ENCODE measurements at regions not wholly inside any gene's neighbourhood (a gene's known extent, or its start where the extent isn't known, plus 50 kb on each side); places are given as distances from the start of the nearest gene placed in this dataset.

DNA sequence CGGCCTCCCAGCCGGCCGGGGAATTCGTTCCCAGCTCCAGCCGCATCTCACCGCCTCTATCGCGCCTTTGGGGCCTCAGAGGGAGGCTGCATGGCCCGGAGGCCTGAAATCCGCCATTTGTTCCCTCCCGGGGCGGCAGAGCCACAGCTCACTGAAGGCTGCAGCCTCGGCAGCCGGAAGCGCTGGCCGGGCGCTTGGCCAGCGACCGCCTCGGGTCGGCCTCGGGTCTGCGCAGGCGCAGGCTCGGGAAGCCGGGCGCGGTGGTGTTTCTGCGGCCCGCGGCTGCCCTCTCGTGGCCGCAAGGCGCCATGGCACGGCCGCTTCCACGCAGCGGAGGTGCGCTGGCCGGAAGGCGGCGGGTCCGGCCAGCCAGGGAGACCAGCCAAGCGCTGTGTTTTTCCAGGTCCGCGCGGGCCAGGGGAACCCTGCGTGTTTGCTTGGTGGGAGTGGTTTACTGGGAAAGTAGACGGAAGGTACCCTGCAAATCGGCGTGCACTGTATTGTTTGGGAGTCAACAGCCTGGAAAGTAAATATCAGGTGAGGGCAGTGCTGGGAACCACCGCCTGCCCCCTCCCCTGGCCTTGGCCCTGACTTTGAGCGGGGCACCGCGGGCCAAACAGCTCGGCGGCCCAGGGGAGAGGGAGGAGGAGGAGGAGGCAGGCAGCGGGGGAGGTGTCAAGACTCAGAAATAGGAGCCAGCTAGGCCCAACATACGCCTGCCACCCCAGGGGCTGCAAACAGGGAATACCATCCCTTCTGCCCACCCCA, 52.7 kb upstream of the CD34 start:
- H3K9me3 ChIP-seq: no peaks in the 10 kb centered on the region
- peak overlapping the region; percentile 93 to 99 (median 97) for H3K27ac ChIP-seq
- peak overlapping the region in 1 of 2 donors; percentile 10 for H3K4me3 ChIP-seq
- peak; percentile 92 for ATAC-seq
- peaks cover 39% of the 10 kb centered on the region for H3K4me1 ChIP-seq
- DNase-seq: peak; percentile 96 to 98 (median 97)
- WGBS, 2 donors: 1 to 6% methylated on average over 8 to 59 of the region's 59 CpGs
- no peaks in the 10 kb centered on the region for H3K36me3 ChIP-seq (replicated peaks in 1 of 2; ENCODE audit: insufficient read depth in 1 of 2, low read depth in 2 of 2)
- intact Hi-C loops (cut with DNase I): no loop called here
- no peaks in the 10 kb centered on the region for H3K27me3 ChIP-seq
- TF ChIP-seq CTCF (IDR thresholded peaks at IDR 0.05): peak; percentile 98 to 100 (median 99)
- TF ChIP-seq POLR2A (IDR thresholded peaks at IDR 0.05): peak; percentile 95 to 97 (median 97)

DNA sequence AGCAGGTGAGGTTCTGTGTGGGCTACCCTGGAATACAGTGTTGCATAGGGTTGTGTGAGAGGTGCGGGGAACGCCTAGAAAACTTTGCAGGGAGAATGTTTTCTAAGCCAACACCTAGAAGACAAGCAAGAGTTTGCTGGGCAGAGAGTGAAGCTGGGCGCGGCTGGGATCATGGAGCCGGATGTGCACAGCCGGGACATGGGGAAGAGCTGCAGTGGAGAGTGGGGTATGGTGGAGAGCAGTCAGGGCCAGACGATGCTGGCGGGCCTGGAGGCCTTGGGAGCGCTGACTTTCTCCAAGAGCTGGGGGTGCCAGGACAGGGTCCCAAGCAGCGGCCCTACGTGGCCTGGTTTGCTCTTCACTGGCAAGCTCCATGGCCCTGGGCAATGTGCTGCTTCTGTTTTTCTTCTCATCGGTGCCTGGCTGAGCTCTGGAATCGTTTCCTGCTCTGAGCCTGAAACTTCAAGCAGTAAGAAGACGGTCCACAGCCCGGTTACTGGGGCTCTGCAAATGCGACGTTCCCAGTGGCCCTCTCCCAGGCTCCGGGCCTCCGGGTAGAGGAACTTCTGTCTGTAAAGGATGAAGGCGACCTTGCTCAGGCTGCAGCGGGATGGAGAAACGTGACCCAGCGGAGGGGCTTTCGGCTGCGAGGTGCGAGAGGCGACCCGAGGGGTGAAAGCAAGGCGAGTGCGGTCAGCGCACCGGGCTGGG, 51.9 kb upstream of the CD34 start:
- peak; percentile 8 for ATAC-seq
- no peaks in the 10 kb centered on the region for H3K36me3 ChIP-seq (replicated peaks in 1 of 2; ENCODE audit: insufficient read depth in 1 of 2, low read depth in 2 of 2)
- peak in 3 of 4 donors; percentile 56 to 60 (median 57) for DNase-seq
- TF ChIP-seq CTCF (IDR thresholded peaks at IDR 0.05): no peak
- TF ChIP-seq POLR2A (IDR thresholded peaks at IDR 0.05): no peak
- H3K27ac ChIP-seq: peak overlapping the region; percentile 93 to 99 (median 97)
- 28 to 46% methylated on average over 16 to 32 of the region's 32 CpGs for WGBS, 2 donors
- peaks cover 43% of the 10 kb centered on the region for H3K4me1 ChIP-seq
- intact Hi-C loops (cut with DNase I): no loop called here
- H3K9me3 ChIP-seq: no peaks in the 10 kb centered on the region
- H3K27me3 ChIP-seq: no peaks in the 10 kb centered on the region
- H3K4me3 ChIP-seq: peak overlapping the region in 1 of 2 donors; percentile 10

Measured in body of pancreas (tissue), 4 donors.